ENCODE measurements at regions not wholly inside any gene's neighbourhood (a gene's known extent, or its start where the extent isn't known, plus 50 kb on each side); places are given as distances from the start of the nearest gene placed in this dataset.

DNA sequence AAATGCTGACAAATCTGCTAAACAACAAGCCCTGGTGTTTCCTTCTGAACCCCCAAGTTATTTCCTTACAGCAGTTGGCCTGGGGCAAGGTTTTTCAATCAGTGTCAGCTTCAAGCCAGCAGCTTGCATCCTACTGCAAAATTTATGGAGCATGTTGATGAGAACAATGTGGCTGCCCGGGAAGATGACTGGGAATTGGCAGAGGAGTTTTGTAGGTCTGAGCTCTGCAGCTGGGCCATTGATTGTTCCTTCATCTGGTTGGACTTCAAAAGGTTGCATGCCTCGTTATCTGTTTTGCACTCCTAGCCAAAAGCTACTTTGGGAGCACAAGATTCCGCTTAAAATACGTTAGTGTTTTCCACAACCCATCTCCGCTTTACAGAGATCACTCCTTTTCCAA is 1030.3 kb upstream of the LCORL start:
- Histone ChIP-seq H3K27ac (ENCODE audit: low read depth, low read length) (no peak overlapping the region), H2AFZ (ENCODE audit: low read length, unreplicated experiment) (no peak overlapping the region), H3K4me1 (ENCODE audit: control insufficient read depth, insufficient read depth, low read length, unreplicated experiment) (no peaks in the 10 kb centered on the region), H3K36me3 (ENCODE audit: insufficient read depth, low read length) (no peaks in the 10 kb centered on the region), H3K79me2 (ENCODE audit: control insufficient read depth, insufficient read depth, low read length, unreplicated experiment) (no peaks in the 10 kb centered on the region), H3K4me3 (ENCODE audit: low read depth, low read length) (no peak overlapping the region), H3K27me3 (ENCODE audit: insufficient read depth, low read length) (no peaks in the 10 kb centered on the region)

DNA sequence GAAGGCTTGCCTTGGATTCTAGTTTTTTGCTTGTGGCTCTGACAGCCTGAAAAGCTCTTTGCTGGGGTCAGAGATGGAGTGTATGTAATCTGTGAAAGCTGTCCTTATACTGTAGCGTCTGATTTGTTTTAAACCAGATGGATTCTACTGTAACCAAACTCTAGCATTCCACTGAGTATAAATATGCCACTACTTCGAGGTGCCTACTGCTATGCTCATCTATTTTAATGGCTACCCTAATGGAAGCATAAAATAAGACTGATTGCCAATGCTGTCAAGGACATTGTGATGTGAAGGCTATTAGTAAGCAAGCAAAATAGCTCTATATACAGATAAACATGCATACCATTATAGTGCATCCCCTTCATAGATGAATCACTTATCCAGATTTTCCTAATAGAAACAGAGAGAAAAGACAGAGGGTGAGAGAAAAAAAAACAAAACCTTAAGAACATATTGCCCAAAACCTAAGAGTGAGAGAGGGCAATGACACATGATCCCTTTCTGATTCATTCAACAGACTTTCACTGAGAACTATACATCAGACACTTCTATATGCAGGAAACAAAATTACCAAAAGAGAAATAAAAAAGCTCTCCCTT is 1025.8 kb upstream of the LCORL start:
- Histone ChIP-seq H3K4me3 (ENCODE audit: low read depth, low read length) (no peak overlapping the region), H3K79me2 (ENCODE audit: control insufficient read depth, insufficient read depth, low read length, unreplicated experiment) (no peaks in the 10 kb centered on the region), H2AFZ (ENCODE audit: low read length, unreplicated experiment) (no peak overlapping the region), H3K36me3 (ENCODE audit: insufficient read depth, low read length) (no peaks in the 10 kb centered on the region), H3K4me1 (ENCODE audit: control insufficient read depth, insufficient read depth, low read length, unreplicated experiment) (no peaks in the 10 kb centered on the region), H3K27me3 (ENCODE audit: insufficient read depth, low read length) (no peaks in the 10 kb centered on the region), H3K27ac (ENCODE audit: low read depth, low read length) (no peak overlapping the region)

DNA sequence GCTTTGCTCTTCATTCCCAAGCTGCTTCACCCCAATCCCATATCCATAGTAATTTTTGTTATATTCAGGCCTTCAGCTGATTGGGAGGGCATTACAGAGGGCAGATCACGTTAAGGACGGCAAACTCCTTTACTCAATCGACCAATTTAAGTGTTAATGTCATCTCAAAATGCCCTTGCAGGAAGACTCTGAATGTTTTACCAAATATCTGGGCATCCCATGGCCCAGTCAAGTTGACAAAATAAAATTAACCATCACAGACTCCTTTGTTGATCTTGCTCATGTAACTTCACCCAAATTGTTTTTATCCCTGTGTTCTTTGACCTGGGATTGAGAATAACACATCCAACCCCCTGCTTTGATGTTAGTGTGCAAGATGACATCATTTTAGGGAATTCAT is 1018.3 kb upstream of the LCORL start:
- Histone ChIP-seq H3K27me3 (ENCODE audit: insufficient read depth, low read length) (no peaks in the 10 kb centered on the region), H3K36me3 (ENCODE audit: insufficient read depth, low read length) (no peaks in the 10 kb centered on the region), H3K4me3 (ENCODE audit: low read depth, low read length) (no peak overlapping the region), H3K27ac (ENCODE audit: low read depth, low read length) (no peak overlapping the region), H3K4me1 (ENCODE audit: control insufficient read depth, insufficient read depth, low read length, unreplicated experiment) (no peaks in the 10 kb centered on the region), H3K79me2 (ENCODE audit: control insufficient read depth, insufficient read depth, low read length, unreplicated experiment) (no peaks in the 10 kb centered on the region), H2AFZ (ENCODE audit: low read length, unreplicated experiment) (no peak overlapping the region)

DNA sequence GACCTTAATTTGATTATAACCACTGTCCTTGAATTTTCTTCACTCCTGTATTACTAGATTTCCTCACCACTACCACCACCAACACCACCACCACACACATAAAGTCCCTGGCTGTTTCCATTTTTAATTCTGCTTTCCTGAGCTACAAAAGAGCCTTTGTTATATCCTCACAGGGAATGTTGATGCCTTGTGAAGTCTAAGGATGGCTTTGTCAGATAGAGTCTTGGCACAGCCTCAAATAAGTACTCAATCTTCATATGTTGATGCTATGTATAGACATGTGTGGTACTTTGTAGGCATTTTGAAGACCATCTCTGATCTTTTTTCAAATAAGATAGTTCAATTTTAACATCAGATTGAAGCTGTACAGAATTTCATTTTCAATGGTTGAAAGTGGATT is 1016.7 kb upstream of the LCORL start:
- Histone ChIP-seq H3K27me3 (ENCODE audit: insufficient read depth, low read length) (no peaks in the 10 kb centered on the region), H3K4me1 (ENCODE audit: control insufficient read depth, insufficient read depth, low read length, unreplicated experiment) (no peaks in the 10 kb centered on the region), H3K27ac (ENCODE audit: low read depth, low read length) (no peak overlapping the region), H3K79me2 (ENCODE audit: control insufficient read depth, insufficient read depth, low read length, unreplicated experiment) (no peaks in the 10 kb centered on the region), H2AFZ (ENCODE audit: low read length, unreplicated experiment) (no peak overlapping the region), H3K36me3 (ENCODE audit: insufficient read depth, low read length) (no peaks in the 10 kb centered on the region), H3K4me3 (ENCODE audit: low read depth, low read length) (no peak overlapping the region)

DNA sequence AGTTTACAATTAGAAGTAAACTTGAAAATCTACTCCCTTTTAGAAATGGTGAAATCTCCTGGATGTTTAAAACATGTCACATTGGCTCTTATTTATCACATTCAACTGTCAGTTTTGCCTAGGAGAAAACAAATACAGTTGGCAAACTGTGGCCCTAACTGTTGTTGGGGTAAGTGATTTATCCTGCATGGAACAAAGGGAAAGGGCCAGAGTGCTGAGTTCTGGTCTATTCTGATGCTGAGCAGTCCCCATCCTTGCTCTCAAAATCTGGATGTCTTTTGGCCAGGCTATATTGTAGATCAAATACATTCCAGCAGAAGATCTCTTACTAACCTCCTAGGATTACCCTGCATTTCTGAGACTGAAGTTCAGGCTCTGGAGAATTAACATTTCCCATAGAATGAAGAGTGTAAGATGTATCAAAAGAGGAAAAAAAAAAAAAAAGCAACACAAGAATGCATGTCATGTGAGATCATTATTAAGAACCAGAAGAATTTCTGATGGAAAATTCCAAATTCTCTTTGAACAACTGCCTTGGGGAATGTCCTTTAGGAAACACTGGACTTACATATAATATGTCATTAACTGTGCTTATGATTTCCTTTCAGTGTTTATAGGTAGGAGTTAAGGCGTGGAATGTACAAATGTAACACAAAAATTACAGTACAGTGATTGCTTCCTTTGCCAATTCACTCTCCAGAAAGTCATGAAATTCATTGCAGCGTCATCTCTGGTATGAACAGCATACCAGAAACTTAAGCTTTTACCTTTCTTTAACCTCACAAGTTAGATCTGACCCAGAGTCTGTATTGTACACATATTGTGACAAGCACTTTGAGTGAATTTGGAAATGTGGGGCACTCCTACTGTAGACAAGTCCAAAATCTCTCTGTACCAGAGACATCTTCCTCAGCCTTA is 1012.5 kb upstream of the LCORL start:
- Histone ChIP-seq H3K79me2 (ENCODE audit: control insufficient read depth, insufficient read depth, low read length, unreplicated experiment) (no peaks in the 10 kb centered on the region), H3K27ac (ENCODE audit: low read depth, low read length) (no peak overlapping the region), H3K27me3 (ENCODE audit: insufficient read depth, low read length) (no peaks in the 10 kb centered on the region), H3K36me3 (ENCODE audit: insufficient read depth, low read length) (no peaks in the 10 kb centered on the region), H3K4me1 (ENCODE audit: control insufficient read depth, insufficient read depth, low read length, unreplicated experiment) (no peaks in the 10 kb centered on the region), H2AFZ (ENCODE audit: low read length, unreplicated experiment) (no peak overlapping the region), H3K4me3 (ENCODE audit: low read depth, low read length) (no peak overlapping the region)

DNA sequence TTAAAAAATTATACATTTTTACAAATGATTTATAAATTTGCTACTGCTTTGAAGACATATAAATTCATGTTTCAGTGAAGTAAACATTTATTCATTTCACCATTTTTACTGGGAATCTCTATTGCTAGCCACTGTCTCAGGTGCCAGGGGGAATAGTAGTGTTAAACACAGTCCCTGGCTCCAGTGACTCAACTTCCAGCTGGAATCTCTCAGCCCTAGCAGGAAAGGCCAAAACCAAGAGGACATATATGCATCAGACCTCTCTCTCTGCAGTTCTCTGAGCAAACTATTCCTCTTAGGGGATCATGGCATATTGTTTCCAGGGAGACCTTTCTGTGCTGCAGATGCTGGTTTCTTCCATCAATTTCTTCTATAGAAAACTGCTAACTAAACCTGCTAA is 1009.0 kb upstream of the LCORL start:
- no peaks in the 10 kb centered on the region for H3K79me2 ChIP-seq (ENCODE audit: control insufficient read depth, insufficient read depth, low read length, unreplicated experiment)
- H2AFZ ChIP-seq (ENCODE audit: low read length, unreplicated experiment), result no peak overlapping the region
- no peaks in the 10 kb centered on the region for H3K36me3 ChIP-seq (ENCODE audit: insufficient read depth, low read length)
- no peak overlapping the region for H3K27ac ChIP-seq (ENCODE audit: low read depth, low read length)
- no peaks in the 10 kb centered on the region for H3K4me1 ChIP-seq (ENCODE audit: control insufficient read depth, insufficient read depth, low read length, unreplicated experiment)
- no peaks in the 10 kb centered on the region for H3K27me3 ChIP-seq (ENCODE audit: insufficient read depth, low read length)
- no peak overlapping the region for H3K4me3 ChIP-seq (ENCODE audit: low read depth, low read length)

DNA sequence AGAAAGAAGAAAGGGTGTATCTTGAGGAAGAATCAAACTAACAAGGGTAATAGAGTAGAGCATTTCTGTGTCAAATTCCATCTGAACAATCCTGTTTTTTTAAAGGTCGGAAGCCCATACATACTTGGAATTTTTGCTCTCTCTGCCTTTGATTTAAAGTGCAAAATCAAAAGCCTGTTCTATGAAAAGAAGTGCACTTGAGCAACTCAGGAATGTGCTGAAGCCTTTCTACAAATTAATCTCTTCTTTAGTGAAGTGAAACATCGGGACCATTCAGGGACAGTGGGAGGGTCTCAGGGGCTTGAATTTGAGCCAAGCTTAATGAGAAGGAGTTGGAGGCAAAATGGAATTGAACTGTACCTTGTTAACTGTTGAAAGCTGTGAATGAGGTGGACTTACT is 1008.5 kb upstream of the LCORL start:
- Histone ChIP-seq H3K27ac (ENCODE audit: low read depth, low read length) (no peak overlapping the region), H3K79me2 (ENCODE audit: control insufficient read depth, insufficient read depth, low read length, unreplicated experiment) (no peaks in the 10 kb centered on the region), H3K36me3 (ENCODE audit: insufficient read depth, low read length) (no peaks in the 10 kb centered on the region), H2AFZ (ENCODE audit: low read length, unreplicated experiment) (no peak overlapping the region), H3K4me3 (ENCODE audit: low read depth, low read length) (no peak overlapping the region), H3K27me3 (ENCODE audit: insufficient read depth, low read length) (no peaks in the 10 kb centered on the region), H3K4me1 (ENCODE audit: control insufficient read depth, insufficient read depth, low read length, unreplicated experiment) (no peaks in the 10 kb centered on the region)

DNA sequence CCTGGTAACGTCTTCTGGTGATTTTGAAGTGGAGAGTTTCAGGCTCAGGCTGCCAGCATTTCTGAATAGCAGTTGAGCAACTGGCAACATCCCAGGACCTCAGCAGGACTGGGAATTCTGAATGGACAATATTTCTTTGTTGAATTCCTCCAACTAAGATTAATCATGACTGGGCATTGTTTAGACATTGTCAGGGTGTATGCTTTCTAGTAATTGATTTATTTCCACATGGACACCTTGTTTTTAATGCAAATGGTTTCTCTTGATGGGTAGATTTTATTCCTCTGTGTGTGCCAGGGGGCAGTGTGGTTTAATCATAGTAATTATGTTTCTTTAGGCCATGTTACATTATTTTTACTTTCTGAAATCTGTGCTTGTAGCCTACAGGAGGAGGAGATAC is 1004.7 kb upstream of the LCORL start:
- no peaks in the 10 kb centered on the region for H3K36me3 ChIP-seq (ENCODE audit: insufficient read depth, low read length)
- H2AFZ ChIP-seq (ENCODE audit: low read length, unreplicated experiment), result no peak overlapping the region
- H3K27me3 ChIP-seq (ENCODE audit: insufficient read depth, low read length), result no peaks in the 10 kb centered on the region
- no peak overlapping the region for H3K27ac ChIP-seq (ENCODE audit: low read depth, low read length)
- H3K4me3 ChIP-seq (ENCODE audit: low read depth, low read length), result no peak overlapping the region
- no peaks in the 10 kb centered on the region for H3K79me2 ChIP-seq (ENCODE audit: control insufficient read depth, insufficient read depth, low read length, unreplicated experiment)
- H3K4me1 ChIP-seq (ENCODE audit: control insufficient read depth, insufficient read depth, low read length, unreplicated experiment), result no peaks in the 10 kb centered on the region

DNA sequence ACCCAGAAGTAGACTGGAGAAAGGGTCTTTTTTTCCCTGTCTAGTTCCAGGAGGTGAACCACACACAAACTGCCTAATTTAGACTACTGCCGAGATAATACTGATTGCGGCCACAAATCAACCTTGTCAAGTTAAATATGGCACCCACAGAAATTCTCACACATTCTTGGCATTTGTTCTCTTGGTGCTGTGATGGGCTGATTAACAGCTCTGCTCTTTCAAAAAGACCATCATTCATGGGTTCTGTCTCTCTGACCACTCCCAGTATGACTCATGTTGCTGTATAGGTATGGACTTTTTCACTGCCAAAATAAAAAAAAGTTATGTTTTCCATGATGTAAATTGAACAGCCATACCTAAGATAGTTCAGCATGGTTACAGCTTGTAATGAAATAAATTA is 1003.5 kb upstream of the LCORL start:
- Histone ChIP-seq H3K27ac (ENCODE audit: low read depth, low read length) (no peak overlapping the region), H3K27me3 (ENCODE audit: insufficient read depth, low read length) (no peaks in the 10 kb centered on the region), H3K4me1 (ENCODE audit: control insufficient read depth, insufficient read depth, low read length, unreplicated experiment) (no peaks in the 10 kb centered on the region), H3K36me3 (ENCODE audit: insufficient read depth, low read length) (no peaks in the 10 kb centered on the region), H3K79me2 (ENCODE audit: control insufficient read depth, insufficient read depth, low read length, unreplicated experiment) (no peaks in the 10 kb centered on the region), H3K4me3 (ENCODE audit: low read depth, low read length) (no peak overlapping the region), H2AFZ (ENCODE audit: low read length, unreplicated experiment) (no peak overlapping the region)

DNA sequence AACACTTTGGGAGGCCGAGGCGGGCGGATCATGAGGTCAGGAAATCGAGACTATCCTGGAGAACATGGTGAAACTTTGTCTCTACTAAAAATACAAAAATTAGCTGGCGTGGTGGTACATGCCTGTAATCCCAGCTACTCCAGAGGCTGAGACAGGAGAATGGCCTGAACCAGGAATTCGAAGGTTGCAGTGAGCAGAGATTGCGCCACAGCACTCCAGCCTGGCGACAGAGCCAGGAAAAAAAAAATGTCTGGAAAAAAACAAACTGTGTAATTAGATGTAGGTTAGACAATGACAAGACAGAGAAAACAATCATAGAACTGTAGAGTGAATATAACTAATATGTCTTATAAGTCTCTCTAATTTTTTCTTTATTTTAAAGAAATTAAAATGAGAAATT is 1002.5 kb upstream of the LCORL start:
- Histone ChIP-seq H3K36me3 (ENCODE audit: insufficient read depth, low read length) (no peaks in the 10 kb centered on the region), H3K4me3 (ENCODE audit: low read depth, low read length) (no peak overlapping the region), H3K27ac (ENCODE audit: low read depth, low read length) (no peak overlapping the region), H3K79me2 (ENCODE audit: control insufficient read depth, insufficient read depth, low read length, unreplicated experiment) (no peaks in the 10 kb centered on the region), H3K27me3 (ENCODE audit: insufficient read depth, low read length) (no peaks in the 10 kb centered on the region), H2AFZ (ENCODE audit: low read length, unreplicated experiment) (no peak overlapping the region), H3K4me1 (ENCODE audit: control insufficient read depth, insufficient read depth, low read length, unreplicated experiment) (no peaks in the 10 kb centered on the region)

DNA sequence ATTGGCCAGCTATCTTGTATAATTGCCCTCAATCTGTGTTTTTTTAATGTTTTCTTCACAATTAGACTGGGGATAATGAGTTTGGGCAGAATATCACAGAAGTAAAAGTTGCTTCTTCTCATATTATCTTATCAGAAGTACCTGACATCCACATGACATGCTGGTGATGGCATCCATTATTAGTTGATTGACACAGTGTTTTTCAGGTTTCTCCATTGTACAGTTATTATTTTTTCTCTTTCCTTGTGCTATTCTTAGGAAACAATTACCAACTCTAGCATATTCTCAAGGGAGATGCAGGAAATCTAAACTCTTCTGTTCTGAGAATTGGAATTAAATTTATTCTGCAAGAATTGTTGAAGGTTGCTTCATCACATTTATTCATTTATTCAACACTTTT is 1000.1 kb upstream of the LCORL start:
- H3K4me3 ChIP-seq (ENCODE audit: low read depth, low read length), result no peak overlapping the region
- H3K4me1 ChIP-seq (ENCODE audit: control insufficient read depth, insufficient read depth, low read length, unreplicated experiment), result no peaks in the 10 kb centered on the region
- H3K27ac ChIP-seq (ENCODE audit: low read depth, low read length), result no peak overlapping the region
- no peaks in the 10 kb centered on the region for H3K36me3 ChIP-seq (ENCODE audit: insufficient read depth, low read length)
- no peaks in the 10 kb centered on the region for H3K27me3 ChIP-seq (ENCODE audit: insufficient read depth, low read length)
- no peaks in the 10 kb centered on the region for H3K79me2 ChIP-seq (ENCODE audit: control insufficient read depth, insufficient read depth, low read length, unreplicated experiment)
- no peak overlapping the region for H2AFZ ChIP-seq (ENCODE audit: low read length, unreplicated experiment)

Measured in ACC112 (cell line).